OCI-LY3 (cell line): ENCODE measurements at regions not wholly inside any gene's neighbourhood (a gene's known extent, or its start where the extent isn't known, plus 50 kb on each side); places are given as distances from the start of the nearest gene placed in this dataset.

ENCODE experiments used
- CTCF ChIP-seq: fragments of 200-600, 300-600 bp; sonication (generic); IDR thresholded peaks from 2 replicates; pipeline ENCODE4 v1.5.1; 2014; ENCODE audit warnings: antibody characterized with exemption, low read length, low read depth
- EZH2phosphoT487 ChIP-seq: fragments of 200-600 bp; shearing (Covaris generic); IDR thresholded peaks from 2 replicates; pipeline ENCODE4 v1.6.1; 2018; ENCODE audit warnings: antibody characterized with exemption, mixed run types, low read depth

DNA sequence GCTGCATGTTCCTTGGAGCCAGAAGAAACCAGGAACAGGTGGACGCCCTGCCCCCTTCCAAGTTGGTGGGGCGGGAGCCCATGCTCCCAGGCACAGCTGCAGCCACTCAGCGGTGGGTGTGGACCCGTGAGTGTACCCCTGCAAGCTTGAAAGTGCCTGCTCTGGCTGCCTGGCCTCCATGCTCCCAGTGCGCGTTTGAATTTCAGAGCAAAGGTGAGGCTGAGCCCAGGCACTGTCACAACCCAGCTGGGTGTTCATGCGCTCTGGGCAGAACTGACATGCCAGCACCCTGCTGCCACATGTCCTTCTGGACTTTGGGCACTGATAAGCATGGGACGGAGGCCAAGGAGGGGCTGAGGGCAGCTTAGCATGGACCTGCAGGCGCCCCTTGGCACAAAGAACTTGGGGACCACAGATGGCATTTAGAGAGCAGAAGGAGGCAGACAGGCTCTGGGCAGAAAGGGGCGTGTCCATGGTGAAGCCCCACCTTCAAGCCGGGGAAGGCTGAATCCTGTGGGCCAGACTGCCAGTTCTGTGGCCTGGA, 402.0 kb upstream of the NRG3 start:
- TF ChIP-seq CTCF = no peak
- TF ChIP-seq EZH2phosphoT487 = no peak
